Osteocyte (in vitro differentiated cells): ENCODE measurements at regions not wholly inside any gene's neighbourhood (a gene's known extent, or its start where the extent isn't known, plus 50 kb on each side); places are given as distances from the start of the nearest gene placed in this dataset.

Experiments
- DNase-seq: peaks from one replicate; pipeline ENCODE4 v3.0.0; 2021; ENCODE audit warnings: mixed read lengths; ENCODE audit not compliant: unreplicated experiment; ENCODE audit errors: extremely low spot score
- H3K27ac Mint-ChIP-seq: one replicate; pipeline ENCODE4 v1.8.0; 2021; ENCODE audit warnings: mild to moderate bottlenecking, mixed read lengths; ENCODE audit not compliant: unreplicated experiment
- H3K27me3 Mint-ChIP-seq: one replicate; pipeline ENCODE4 v1.8.0; 2021; ENCODE audit warnings: mixed read lengths; ENCODE audit not compliant: unreplicated experiment
- H3K36me3 Mint-ChIP-seq: one replicate; pipeline ENCODE4 v1.8.0; 2021; ENCODE audit warnings: mixed read lengths; ENCODE audit not compliant: unreplicated experiment
- H3K4me1 Mint-ChIP-seq: one replicate; pipeline ENCODE4 v1.8.0; 2021; ENCODE audit warnings: mixed read lengths; ENCODE audit not compliant: unreplicated experiment
- H3K4me3 Mint-ChIP-seq: one replicate; pipeline ENCODE4 v1.8.0; 2021; ENCODE audit warnings: mild to moderate bottlenecking, moderate library complexity, mixed read lengths; ENCODE audit not compliant: unreplicated experiment
- H3K9me3 Mint-ChIP-seq: one replicate; pipeline ENCODE4 v1.8.0; 2021; ENCODE audit warnings: mixed read lengths; ENCODE audit not compliant: unreplicated experiment
- TF ChIP-seq, protein P1 (sequence below): fragments of 200-600 bp; sonication (generic); IDR thresholded peaks from 2 replicates; pipeline ENCODE4 v1.5.0; 2021; ENCODE audit warnings: antibody characterized with exemption, mild to moderate bottlenecking, moderate library complexity

DNA sequence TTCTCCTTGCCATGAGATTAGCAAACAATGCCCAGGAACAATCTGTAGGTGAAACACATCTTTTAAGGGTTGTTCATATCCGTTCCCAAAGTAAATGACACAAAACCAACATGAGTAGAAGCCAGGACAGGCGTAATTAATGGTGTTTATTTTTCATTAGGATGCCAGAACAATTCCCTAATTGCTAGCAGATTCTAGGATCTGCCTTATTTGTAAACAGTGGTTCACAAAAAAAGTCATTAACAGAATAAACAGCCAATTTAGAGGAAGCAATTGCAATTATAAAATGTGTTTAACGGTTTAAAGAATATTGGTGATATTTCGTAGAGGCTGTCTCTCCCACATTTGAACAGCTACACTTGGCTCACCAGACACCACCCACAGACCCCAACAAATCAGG is 250.6 kb upstream of the GPR26 start:
- H3K27ac Mint-ChIP-seq = no peak overlapping the region
- no peaks in the 10 kb centered on the region for H3K9me3 Mint-ChIP-seq
- no peaks in the 10 kb centered on the region for H3K4me1 Mint-ChIP-seq
- no peaks in the 10 kb centered on the region for H3K27me3 Mint-ChIP-seq
- no peak for DNase-seq
- TF ChIP-seq, protein P1, sequence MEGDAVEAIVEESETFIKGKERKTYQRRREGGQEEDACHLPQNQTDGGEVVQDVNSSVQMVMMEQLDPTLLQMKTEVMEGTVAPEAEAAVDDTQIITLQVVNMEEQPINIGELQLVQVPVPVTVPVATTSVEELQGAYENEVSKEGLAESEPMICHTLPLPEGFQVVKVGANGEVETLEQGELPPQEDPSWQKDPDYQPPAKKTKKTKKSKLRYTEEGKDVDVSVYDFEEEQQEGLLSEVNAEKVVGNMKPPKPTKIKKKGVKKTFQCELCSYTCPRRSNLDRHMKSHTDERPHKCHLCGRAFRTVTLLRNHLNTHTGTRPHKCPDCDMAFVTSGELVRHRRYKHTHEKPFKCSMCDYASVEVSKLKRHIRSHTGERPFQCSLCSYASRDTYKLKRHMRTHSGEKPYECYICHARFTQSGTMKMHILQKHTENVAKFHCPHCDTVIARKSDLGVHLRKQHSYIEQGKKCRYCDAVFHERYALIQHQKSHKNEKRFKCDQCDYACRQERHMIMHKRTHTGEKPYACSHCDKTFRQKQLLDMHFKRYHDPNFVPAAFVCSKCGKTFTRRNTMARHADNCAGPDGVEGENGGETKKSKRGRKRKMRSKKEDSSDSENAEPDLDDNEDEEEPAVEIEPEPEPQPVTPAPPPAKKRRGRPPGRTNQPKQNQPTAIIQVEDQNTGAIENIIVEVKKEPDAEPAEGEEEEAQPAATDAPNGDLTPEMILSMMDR = no peak
- H3K36me3 Mint-ChIP-seq = no peaks in the 10 kb centered on the region
- H3K4me3 Mint-ChIP-seq = no peak overlapping the region

DNA sequence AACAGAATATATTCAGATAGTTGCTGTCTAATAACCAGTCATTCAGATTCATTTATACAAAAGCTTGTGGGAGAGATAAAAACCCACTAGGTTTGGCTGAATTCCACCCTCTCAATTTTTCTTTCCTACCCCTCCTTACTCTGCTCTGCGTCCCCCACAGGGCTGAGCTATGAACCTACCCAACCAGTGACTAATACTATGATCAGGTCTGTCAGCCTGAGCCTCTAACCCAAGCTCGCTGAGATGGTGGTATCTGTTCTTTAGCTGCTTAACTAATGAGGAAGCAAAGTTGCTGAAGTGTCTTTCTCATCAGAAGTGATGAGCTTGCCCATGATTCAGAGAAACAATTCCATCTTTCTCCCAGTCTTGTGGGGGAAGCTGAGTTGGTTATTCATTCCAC is 248.7 kb upstream of the GPR26 start:
- DNase-seq = no peak
- H3K4me3 Mint-ChIP-seq = no peak overlapping the region
- no peaks in the 10 kb centered on the region for H3K9me3 Mint-ChIP-seq
- no peaks in the 10 kb centered on the region for H3K27me3 Mint-ChIP-seq
- H3K4me1 Mint-ChIP-seq = no peaks in the 10 kb centered on the region
- TF ChIP-seq, protein P1 = no peak
- no peak overlapping the region for H3K27ac Mint-ChIP-seq
- H3K36me3 Mint-ChIP-seq = no peaks in the 10 kb centered on the region

DNA sequence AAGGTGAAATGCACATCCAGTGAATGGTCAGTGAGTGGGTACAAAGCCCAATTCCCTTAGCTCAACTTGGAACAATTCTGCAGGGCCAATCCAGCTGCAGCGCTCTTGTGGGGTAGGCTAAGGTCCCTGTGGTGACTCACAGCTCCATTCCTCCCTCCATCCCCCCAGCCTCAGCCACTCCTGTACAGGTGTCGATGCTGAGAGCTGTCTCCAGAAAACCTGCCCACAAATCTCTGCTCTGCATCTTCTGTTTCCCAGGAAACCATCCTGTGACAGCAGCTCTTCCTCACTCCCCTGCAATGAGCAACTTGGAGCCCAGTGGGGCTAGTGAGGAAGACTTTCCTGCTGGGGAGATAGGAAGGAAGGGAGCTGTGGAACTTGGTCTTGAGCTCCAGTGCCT is 244.7 kb upstream of the GPR26 start:
- Mint-ChIP-seq H3K27me3 (no peaks in the 10 kb centered on the region), H3K27ac (no peak overlapping the region), H3K4me1 (no peaks in the 10 kb centered on the region), H3K36me3 (no peaks in the 10 kb centered on the region), H3K9me3 (no peaks in the 10 kb centered on the region), H3K4me3 (no peak overlapping the region)
- TF ChIP-seq, protein P1 = no peak
- no peak for DNase-seq

DNA sequence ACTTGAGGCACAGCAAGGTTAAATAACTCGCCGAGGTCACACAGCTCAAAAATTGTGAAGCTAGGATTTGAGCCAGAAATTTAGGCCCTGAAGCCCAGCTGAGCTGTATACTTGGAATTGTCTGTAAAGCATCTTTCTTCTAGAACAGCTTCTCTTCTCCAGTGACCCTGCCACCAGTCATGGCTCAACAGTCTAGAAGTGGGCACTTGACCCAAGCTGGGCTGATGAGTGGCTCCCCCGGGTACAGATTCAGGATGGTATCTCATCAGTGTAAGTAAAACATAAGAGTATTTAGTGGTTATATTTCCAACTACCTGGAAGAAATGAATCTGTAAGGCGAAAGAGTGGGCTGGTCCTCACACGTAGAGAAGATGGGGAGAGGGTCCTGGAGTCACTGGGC is 243.9 kb upstream of the GPR26 start:
- no peak for DNase-seq
- no peak overlapping the region for H3K4me3 Mint-ChIP-seq
- H3K9me3 Mint-ChIP-seq = no peaks in the 10 kb centered on the region
- no peaks in the 10 kb centered on the region for H3K36me3 Mint-ChIP-seq
- TF ChIP-seq, protein P1 = no peak
- no peaks in the 10 kb centered on the region for H3K4me1 Mint-ChIP-seq
- H3K27ac Mint-ChIP-seq = no peak overlapping the region
- H3K27me3 Mint-ChIP-seq = no peaks in the 10 kb centered on the region

DNA sequence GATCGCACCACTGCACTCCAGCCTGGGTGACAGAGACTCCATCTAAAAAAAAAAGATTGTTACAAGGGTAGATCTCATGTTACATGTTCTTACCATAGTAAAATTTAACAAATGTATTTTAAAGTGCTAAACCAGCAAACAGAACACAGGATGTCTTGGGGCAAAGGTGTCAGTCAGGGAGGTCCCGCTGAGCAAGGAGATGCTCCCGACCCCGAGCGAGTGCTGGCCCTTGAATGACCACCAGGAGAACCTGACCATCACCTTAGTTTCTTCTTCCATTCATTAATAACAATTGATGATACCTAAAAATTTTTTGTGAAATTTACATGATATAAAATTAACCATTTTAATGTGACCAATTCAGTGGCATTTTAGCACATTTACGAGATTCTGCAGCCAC is 241.6 kb upstream of the GPR26 start:
- no peaks in the 10 kb centered on the region for H3K36me3 Mint-ChIP-seq
- no peak overlapping the region for H3K27ac Mint-ChIP-seq
- H3K27me3 Mint-ChIP-seq = no peaks in the 10 kb centered on the region
- TF ChIP-seq, protein P1 = no peak
- DNase-seq = no peak
- H3K4me1 Mint-ChIP-seq = no peaks in the 10 kb centered on the region
- no peaks in the 10 kb centered on the region for H3K9me3 Mint-ChIP-seq
- no peak overlapping the region for H3K4me3 Mint-ChIP-seq
